Loucy (cell line): ENCODE measurements at regions not wholly inside any gene's neighbourhood (a gene's known extent, or its start where the extent isn't known, plus 50 kb on each side); places are given as distances from the start of the nearest gene placed in this dataset.

Experiments used
- H2AFZ ChIP-seq: fragments of 200-600 bp; sonication (generic); 2 replicates; pipeline ENCODE4 v1.6.0; 2016; ENCODE audit warnings: antibody characterized with exemption, mild to moderate bottlenecking, low read length, moderate library complexity
- H3F3A ChIP-seq: fragments of 200-600 bp; 2 replicates; pipeline ENCODE4 v1.6.0; 2016; ENCODE audit warnings: antibody characterized with exemption, low read depth, mild to moderate bottlenecking
- H3K27me3 ChIP-seq: fragments of 200-600 bp; sonication (generic); 2 replicates; pipeline ENCODE4 v1.6.1; 2014; ENCODE audit warnings: low read length, mild to moderate bottlenecking; ENCODE audit not compliant: insufficient read depth, poor library complexity, severe bottlenecking
- H3K36me3 ChIP-seq: fragments of 200-600 bp; sonication (generic); 2 replicates; pipeline ENCODE4 v1.6.1; 2016; ENCODE audit warnings: low read length; ENCODE audit not compliant: insufficient read depth
- H3K4me1 ChIP-seq: fragments of 200-600 bp; sonication (generic); 2 replicates; pipeline ENCODE4 v1.5.1; 2014; ENCODE audit warnings: low read length, mild to moderate bottlenecking; ENCODE audit not compliant: insufficient read depth, poor library complexity, severe bottlenecking
- H3K4me2 ChIP-seq: fragments of 200-600 bp; sonication (generic); 2 replicates; pipeline ENCODE4 v1.6.0; 2014; ENCODE audit warnings: antibody characterized with exemption, low read length, low read depth, mild to moderate bottlenecking; ENCODE audit not compliant: poor library complexity, severe bottlenecking
- H3K4me3 ChIP-seq: fragments of 200-600 bp; sonication (generic); 2 replicates; pipeline ENCODE4 v1.5.1; 2014; ENCODE audit warnings: low read length, mild to moderate bottlenecking, mixed read lengths; ENCODE audit not compliant: poor library complexity, severe bottlenecking
- H3K79me2 ChIP-seq: fragments of 200-600 bp; sonication (generic); 2 replicates; pipeline ENCODE4 v1.6.1; 2014; ENCODE audit warnings: low read length; ENCODE audit not compliant: insufficient read depth
- H3K9ac ChIP-seq: fragments of 200-600 bp; sonication (generic); 2 replicates; pipeline ENCODE4 v1.6.0; 2014; ENCODE audit warnings: mild to moderate bottlenecking, low read depth, low read length, moderate library complexity; ENCODE audit not compliant: poor library complexity, severe bottlenecking
- H3K9me2 ChIP-seq: fragments of 200-600 bp; sonication (generic); replicated peaks from 2 replicates; pipeline ENCODE4 v1.6.1; 2016; ENCODE audit warnings: low read depth, low read length, mixed read lengths
- H3K9me3 ChIP-seq: fragments of 200-600 bp; sonication (generic); 2 replicates; pipeline ENCODE4 v1.6.1; 2014; ENCODE audit warnings: mild to moderate bottlenecking, antibody characterized with exemption, low read length, low read depth; ENCODE audit not compliant: insufficient read depth
- H4K20me1 ChIP-seq: fragments of 200-600 bp; sonication (generic); 2 replicates; pipeline ENCODE4 v1.6.0; 2014; ENCODE audit warnings: antibody characterized with exemption, low read length, mild to moderate bottlenecking; ENCODE audit not compliant: insufficient read depth, poor library complexity, severe bottlenecking
- CTCF ChIP-seq: fragments of 200-600 bp; sonication (generic); conservative IDR thresholded peaks from 2 replicates; pipeline ENCODE4 v1.5.1; 2014; ENCODE audit warnings: mild to moderate bottlenecking, antibody characterized with exemption, low read length
- EZH2phosphoT487 ChIP-seq: fragments of 200-600 bp; IDR thresholded peaks from 2 replicates; pipeline ENCODE4 v1.6.1; 2018; ENCODE audit warnings: antibody characterized with exemption, mild to moderate bottlenecking, moderate library complexity, borderline replicate concordance

GRCh38 chr6:22512686-22513427 is 56.5 kb upstream of the HDGFL1 start:
- H3K4me1 ChIP-seq, result no peaks in the 10 kb centered on the region
- no peaks in the 10 kb centered on the region for H3K9me3 ChIP-seq
- no peak for TF ChIP-seq EZH2phosphoT487
- TF ChIP-seq CTCF, result no peak
- H3K9me2 ChIP-seq, result no peaks in the 10 kb centered on the region
- no peaks in the 10 kb centered on the region for H3K79me2 ChIP-seq
- H3F3A ChIP-seq, result no peaks in the 10 kb centered on the region
- H3K9ac ChIP-seq, result no peak overlapping the region
- H4K20me1 ChIP-seq, result no peaks in the 10 kb centered on the region
- no peak overlapping the region for H3K4me2 ChIP-seq
- no peak overlapping the region for H2AFZ ChIP-seq
- H3K4me3 ChIP-seq, result no peak overlapping the region
- no peaks in the 10 kb centered on the region for H3K36me3 ChIP-seq
- no peaks in the 10 kb centered on the region for H3K27me3 ChIP-seq

- H3F3A ChIP-seq, result no peaks in the 10 kb centered on the region
- H3K79me2 ChIP-seq, result no peaks in the 10 kb centered on the region
- H3K36me3 ChIP-seq, result no peaks in the 10 kb centered on the region
- no peak overlapping the region for H3K4me3 ChIP-seq
- H3K4me1 ChIP-seq, result no peaks in the 10 kb centered on the region
- no peaks in the 10 kb centered on the region for H3K9me3 ChIP-seq
- no peaks in the 10 kb centered on the region for H3K9me2 ChIP-seq
- H3K27me3 ChIP-seq, result no peaks in the 10 kb centered on the region
- no peak overlapping the region for H3K4me2 ChIP-seq
- H4K20me1 ChIP-seq, result no peaks in the 10 kb centered on the region
- TF ChIP-seq EZH2phosphoT487, result no peak
- no peak for TF ChIP-seq CTCF
- no peak overlapping the region for H3K9ac ChIP-seq
- H2AFZ ChIP-seq, result no peak overlapping the region
Observed at GRCh38 chr6:22513667-22514066, 55.7 kb upstream of the HDGFL1 start.

GRCh38 chr6:22519237-22519636 is 50.1 kb upstream of the HDGFL1 start:
- Histone ChIP-seq H4K20me1 (no peaks in the 10 kb centered on the region), H2AFZ (no peak overlapping the region), H3K9ac (no peak overlapping the region), H3K4me2 (no peak overlapping the region), H3K4me3 (no peak overlapping the region), H3K9me2 (no peaks in the 10 kb centered on the region), H3K27me3 (no peaks in the 10 kb centered on the region), H3K9me3 (no peaks in the 10 kb centered on the region), H3K4me1 (no peaks in the 10 kb centered on the region), H3F3A (no peaks in the 10 kb centered on the region), H3K36me3 (no peaks in the 10 kb centered on the region), H3K79me2 (no peaks in the 10 kb centered on the region)
- TF ChIP-seq EZH2phosphoT487 (no peak), CTCF (peak; percentile 58)
